ENCODE measurements at regions not wholly inside any gene's neighbourhood (a gene's known extent, or its start where the extent isn't known, plus 50 kb on each side); places are given as distances from the start of the nearest gene placed in this dataset.
"Not testable (repeated sequence)": the region's sequence is repeated elsewhere in the genome, so short reads cannot be mapped to it uniquely, and the experiment has no call there.

GRCh38 chr7:76129836-76130235 is 71.9 kb upstream of the SRRM3 start:
- Histone ChIP-seq H3K36me3 (ENCODE audit: insufficient read depth, low read length) (no peaks in the 10 kb centered on the region), H3K4me3 (ENCODE audit: low read length) (no peak overlapping the region), H3K27me3 (ENCODE audit: insufficient read depth, low read length, poor library complexity, severe bottlenecking) (no peaks in the 10 kb centered on the region), H3K27ac (ENCODE audit: low read depth, low read length) (no peak overlapping the region), H3K9me3 (ENCODE audit: low read length) (no peaks in the 10 kb centered on the region), H3K4me1 (ENCODE audit: insufficient read depth, low read length) (peaks cover 7% of the 10 kb centered on the region)
- CTCF ChIA-PET, result no interaction called here
- POLR2A ChIA-PET, result no interaction called here
- no peaks in the 10 kb centered on the region for H3K9me3 Mint-ChIP-seq
- no peaks in the 10 kb centered on the region for H3K36me3 Mint-ChIP-seq
- H3K27me3 Mint-ChIP-seq, result peaks cover 29 to 46% of the 10 kb centered on the region in 2 donors
- H3K4me1 Mint-ChIP-seq, result peaks cover 5 to 12% (median 10%) of the 10 kb centered on the region in 3 donors
- no peak overlapping the region for H3K27ac Mint-ChIP-seq
- no peak for DNase-seq
- no peak overlapping the region for H3K4me3 Mint-ChIP-seq

- DNase-seq; H3K4me3 ChIP-seq (ENCODE audit: low read length); H3K4me3 Mint-ChIP-seq; H3K27me3 ChIP-seq (ENCODE audit: insufficient read depth, low read length, poor library complexity, severe bottlenecking); H3K36me3 ChIP-seq (ENCODE audit: insufficient read depth, low read length); H3K27ac ChIP-seq (ENCODE audit: low read depth, low read length); POLR2A ChIA-PET; H3K27ac Mint-ChIP-seq; H3K36me3 Mint-ChIP-seq; H3K9me3 ChIP-seq (ENCODE audit: low read length); H3K9me3 Mint-ChIP-seq; CTCF ChIA-PET; H3K4me1 ChIP-seq (ENCODE audit: insufficient read depth, low read length): not testable (repeated sequence)
- peaks cover 37 to 49% of the 10 kb centered on the region in 2 donors for H3K27me3 Mint-ChIP-seq
- H3K4me1 Mint-ChIP-seq, result peaks cover 5 to 12% (median 10%) of the 10 kb centered on the region in 3 donors
Observed at GRCh38 chr7:76130661-76131060, 71.0 kb upstream of the SRRM3 start.

DNA sequence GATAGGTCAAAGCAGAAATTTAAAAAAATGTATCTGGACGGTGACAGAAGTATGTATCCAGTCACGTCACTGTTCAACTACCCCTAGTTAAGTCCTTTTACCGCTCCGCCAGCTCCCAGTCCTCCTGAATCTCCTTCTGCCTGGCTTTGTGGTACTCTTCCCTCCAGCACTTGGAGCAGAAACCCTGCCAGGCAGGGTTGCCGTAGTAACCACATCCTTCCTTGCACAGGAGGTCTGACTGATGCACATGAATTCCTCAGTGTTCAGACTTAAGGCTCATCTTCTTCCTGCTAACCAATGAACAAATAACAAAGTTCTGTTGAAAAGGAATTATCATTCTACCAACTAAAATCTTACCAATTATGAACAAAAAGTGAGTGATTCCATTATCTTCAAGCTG is 69.8 kb upstream of the SRRM3 start:
- DNase-seq; CTCF ChIA-PET; H3K27me3 ChIP-seq (ENCODE audit: insufficient read depth, low read length, poor library complexity, severe bottlenecking); H3K36me3 ChIP-seq (ENCODE audit: insufficient read depth, low read length); H3K36me3 Mint-ChIP-seq; POLR2A ChIA-PET; H3K27ac ChIP-seq (ENCODE audit: low read depth, low read length); H3K4me3 ChIP-seq (ENCODE audit: low read length); H3K4me1 ChIP-seq (ENCODE audit: insufficient read depth, low read length); H3K9me3 Mint-ChIP-seq; H3K4me3 Mint-ChIP-seq; H3K27ac Mint-ChIP-seq; H3K9me3 ChIP-seq (ENCODE audit: low read length): not testable (repeated sequence)
- Mint-ChIP-seq H3K27me3 (peaks cover 37 to 49% of the 10 kb centered on the region in 2 donors), H3K4me1 (peaks cover 5 to 12% (median 10%) of the 10 kb centered on the region in 3 donors)

GRCh38 chr7:76133164-76133775 is 68.4 kb upstream of the SRRM3 start:
- no peak overlapping the region for H3K27ac ChIP-seq (ENCODE audit: low read depth, low read length)
- no peaks in the 10 kb centered on the region for H3K36me3 ChIP-seq (ENCODE audit: insufficient read depth, low read length)
- Mint-ChIP-seq H3K9me3 (no peaks in the 10 kb centered on the region), H3K27ac (peak overlapping the region in 5 of 8 donors; percentile 9 to 40 (median 23)), H3K27me3 (peaks cover 37 to 45% of the 10 kb centered on the region in 2 donors), H3K36me3 (no peaks in the 10 kb centered on the region), H3K4me3 (peak overlapping the region in 4 of 7 donors; percentile 17 to 64 (median 35)), H3K4me1 (peaks cover 5 to 12% (median 10%) of the 10 kb centered on the region in 3 donors)
- ChIA-PET POLR2A (no interaction called here), CTCF (no interaction called here)
- DNase-seq, result no peak
- H3K9me3 ChIP-seq (ENCODE audit: low read length), result no peaks in the 10 kb centered on the region
- H3K4me1 ChIP-seq (ENCODE audit: insufficient read depth, low read length), result peaks cover 7% of the 10 kb centered on the region
- no peaks in the 10 kb centered on the region for H3K27me3 ChIP-seq (ENCODE audit: insufficient read depth, low read length, poor library complexity, severe bottlenecking)
- no peak overlapping the region for H3K4me3 ChIP-seq (ENCODE audit: low read length)

- Mint-ChIP-seq H3K9me3 (no peaks in the 10 kb centered on the region), H3K36me3 (no peaks in the 10 kb centered on the region), H3K4me3 (peak overlapping the region in 1 of 7 donors; percentile 64), H3K4me1 (peaks cover 5 to 12% (median 10%) of the 10 kb centered on the region in 3 donors), H3K27ac (peak overlapping the region in 2 of 8 donors; percentile 24 to 40), H3K27me3 (peaks cover 37 to 45% of the 10 kb centered on the region in 2 donors)
- DNase-seq, result no peak
- no peaks in the 10 kb centered on the region for H3K27me3 ChIP-seq (ENCODE audit: insufficient read depth, low read length, poor library complexity, severe bottlenecking)
- H3K4me3 ChIP-seq (ENCODE audit: low read length), result no peak overlapping the region
- H3K27ac ChIP-seq (ENCODE audit: low read depth, low read length), result no peak overlapping the region
- no peaks in the 10 kb centered on the region for H3K9me3 ChIP-seq (ENCODE audit: low read length)
- no peaks in the 10 kb centered on the region for H3K36me3 ChIP-seq (ENCODE audit: insufficient read depth, low read length)
- ChIA-PET POLR2A (no interaction called here), CTCF (no interaction called here)
- H3K4me1 ChIP-seq (ENCODE audit: insufficient read depth, low read length), result peaks cover 7% of the 10 kb centered on the region
Observed at GRCh38 chr7:76133839-76134238, 67.9 kb upstream of the SRRM3 start.

GRCh38 chr7:76135263-76135662 is 66.4 kb upstream of the SRRM3 start:
- H3K36me3 Mint-ChIP-seq; H3K4me3 ChIP-seq (ENCODE audit: low read length); H3K4me1 ChIP-seq (ENCODE audit: insufficient read depth, low read length); DNase-seq; H3K9me3 Mint-ChIP-seq; H3K27me3 ChIP-seq (ENCODE audit: insufficient read depth, low read length, poor library complexity, severe bottlenecking); H3K36me3 ChIP-seq (ENCODE audit: insufficient read depth, low read length); POLR2A ChIA-PET; H3K27ac ChIP-seq (ENCODE audit: low read depth, low read length); H3K27ac Mint-ChIP-seq; CTCF ChIA-PET; H3K9me3 ChIP-seq (ENCODE audit: low read length); H3K4me3 Mint-ChIP-seq: not testable (repeated sequence)
- H3K27me3 Mint-ChIP-seq, result peaks cover 31 to 39% of the 10 kb centered on the region in 2 donors
- H3K4me1 Mint-ChIP-seq, result peaks cover 5 to 12% (median 10%) of the 10 kb centered on the region in 3 donors

- H3K4me3 Mint-ChIP-seq; DNase-seq; POLR2A ChIA-PET; H3K36me3 ChIP-seq (ENCODE audit: insufficient read depth, low read length); H3K27me3 ChIP-seq (ENCODE audit: insufficient read depth, low read length, poor library complexity, severe bottlenecking); H3K27ac ChIP-seq (ENCODE audit: low read depth, low read length); H3K9me3 Mint-ChIP-seq; H3K36me3 Mint-ChIP-seq; H3K4me3 ChIP-seq (ENCODE audit: low read length); H3K9me3 ChIP-seq (ENCODE audit: low read length): not testable (repeated sequence)
- H3K4me1 Mint-ChIP-seq, result peaks cover 0 to 14% (median 0%) of the 10 kb centered on the region in 3 donors
- CTCF ChIA-PET, result interaction anchor here (1.3 kb wide), 1 partner anchor 272 kb away, joined by 3 read pairs; no protein-coding TSS in a partner anchor
- peak overlapping the region in 1 of 8 donors; percentile 42 for H3K27ac Mint-ChIP-seq
- H3K4me1 ChIP-seq (ENCODE audit: insufficient read depth, low read length), result peaks cover 18% of the 10 kb centered on the region
- H3K27me3 Mint-ChIP-seq, result peaks cover 11% of the 10 kb centered on the region in 2 donors
Observed at GRCh38 chr7:76138577-76139313, 63.0 kb upstream of the SRRM3 start.

GRCh38 chr7:76139670-76140069 is 62.0 kb upstream of the SRRM3 start:
- Histone ChIP-seq H3K27me3 (ENCODE audit: insufficient read depth, low read length, poor library complexity, severe bottlenecking) (no peaks in the 10 kb centered on the region), H3K9me3 (ENCODE audit: low read length) (no peaks in the 10 kb centered on the region), H3K36me3 (ENCODE audit: insufficient read depth, low read length) (no peaks in the 10 kb centered on the region), H3K4me1 (ENCODE audit: insufficient read depth, low read length) (peaks cover 13% of the 10 kb centered on the region), H3K4me3 (ENCODE audit: low read length) (no peak overlapping the region), H3K27ac (ENCODE audit: low read depth, low read length) (no peak overlapping the region)
- DNase-seq, result no peak
- H3K36me3 Mint-ChIP-seq, result no peaks in the 10 kb centered on the region
- peaks cover 0 to 13% (median 0%) of the 10 kb centered on the region in 3 donors for H3K4me1 Mint-ChIP-seq
- CTCF ChIA-PET, result no interaction called here
- H3K27ac Mint-ChIP-seq, result no peak overlapping the region
- peaks cover 3 to 8% of the 10 kb centered on the region in 2 donors for H3K27me3 Mint-ChIP-seq
- no peaks in the 10 kb centered on the region for H3K9me3 Mint-ChIP-seq
- POLR2A ChIA-PET, result no interaction called here
- no peak overlapping the region for H3K4me3 Mint-ChIP-seq
